Cerebellar cortex (tissue), 1 donor: ENCODE measurements at regions not wholly inside any gene's neighbourhood (a gene's known extent, or its start where the extent isn't known, plus 50 kb on each side); places are given as distances from the start of the nearest gene placed in this dataset.

ENCODE experiments used
- DNase-seq: peaks from one replicate; pipeline ENCODE4 v3.0.0-alpha.2; 2015; ENCODE audit warnings: low spot score

DNA sequence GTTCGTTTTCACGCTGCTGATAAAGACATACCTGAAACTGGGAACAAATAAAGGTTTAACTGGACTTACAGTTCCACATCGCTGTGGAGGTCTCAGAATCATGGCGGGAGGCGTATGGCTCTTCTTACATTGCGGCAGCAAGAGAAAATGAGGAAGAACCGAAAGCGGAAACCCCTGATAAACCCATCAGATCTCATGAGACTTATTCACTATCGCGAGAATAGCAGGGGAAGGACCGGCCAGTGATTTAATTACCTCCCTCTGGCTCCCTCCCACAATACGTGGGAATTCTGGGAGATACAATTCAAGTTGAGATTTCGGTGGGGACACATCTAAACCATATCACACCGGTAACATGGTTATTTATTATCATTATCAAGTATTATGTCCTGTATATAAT lies 2204.5 kb downstream of the ARAP2 start:
- no peak for DNase-seq

- DNase-seq = peak; percentile 6
These were observed 2201.2 kb downstream of the ARAP2 start for GRCh38 chr4:34043131-34043530.

DNA sequence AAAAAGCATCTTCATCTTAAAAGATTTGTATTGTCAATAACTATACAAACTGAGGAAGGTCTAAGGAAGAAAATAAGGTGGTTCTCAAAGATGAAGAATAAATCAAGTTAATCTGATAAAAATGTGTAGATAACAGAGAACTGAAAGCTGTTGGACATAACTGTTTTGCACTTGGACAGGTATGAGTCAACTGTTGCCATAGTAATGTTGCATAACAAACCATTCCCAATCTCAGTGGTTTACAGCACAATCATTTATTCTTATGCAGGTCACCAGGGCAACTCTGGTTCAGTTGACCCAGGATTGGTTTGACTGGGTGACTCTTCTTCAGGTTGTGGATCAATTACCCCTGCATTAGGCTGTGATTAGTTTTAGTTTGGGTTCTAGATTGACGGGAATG lies 2197.7 kb downstream of the ARAP2 start:
- DNase-seq = no peak

DNA sequence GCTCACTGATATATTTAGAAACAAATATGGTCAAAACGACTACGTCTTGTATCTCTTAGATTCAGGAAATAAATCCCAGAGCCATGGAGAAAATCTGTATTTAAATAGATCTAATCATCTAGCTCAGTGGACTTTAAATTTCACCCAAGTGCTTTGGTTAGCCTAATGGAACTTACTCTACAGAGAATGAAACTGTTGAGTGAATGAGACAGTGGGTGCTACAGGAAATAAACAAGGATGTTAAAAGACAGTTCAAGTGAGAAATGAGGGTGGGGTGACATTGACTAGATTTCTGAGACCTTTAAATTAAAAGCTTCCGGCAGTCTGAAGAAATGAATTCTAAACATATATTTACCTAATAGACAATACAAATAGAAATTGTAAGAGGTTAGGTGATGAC lies 2197.0 kb downstream of the ARAP2 start:
- DNase-seq = no peak

GRCh38 chr4:34066126-34066525 lies 2178.2 kb downstream of the ARAP2 start:
- no peak for DNase-seq

DNA sequence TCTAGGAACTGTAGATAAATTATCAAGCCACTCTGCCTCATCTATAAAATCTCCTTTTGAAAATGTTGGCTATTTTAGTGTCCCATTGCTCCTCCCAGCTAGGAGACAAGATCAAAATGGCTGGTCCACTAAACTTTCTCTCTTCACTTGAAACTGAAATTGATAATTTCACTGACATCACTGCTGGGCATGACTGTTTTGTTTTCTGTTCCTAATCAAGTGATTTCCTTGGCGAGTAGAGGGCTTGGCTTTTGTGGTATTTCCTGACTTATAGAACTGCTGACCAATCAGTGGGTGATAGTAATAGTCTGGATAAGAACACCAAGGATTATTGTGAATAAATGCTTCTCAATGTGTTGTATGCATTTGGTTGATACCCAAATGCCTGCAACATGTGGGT lies 2152.9 kb downstream of the ARAP2 start:
- DNase-seq = no peak

DNA sequence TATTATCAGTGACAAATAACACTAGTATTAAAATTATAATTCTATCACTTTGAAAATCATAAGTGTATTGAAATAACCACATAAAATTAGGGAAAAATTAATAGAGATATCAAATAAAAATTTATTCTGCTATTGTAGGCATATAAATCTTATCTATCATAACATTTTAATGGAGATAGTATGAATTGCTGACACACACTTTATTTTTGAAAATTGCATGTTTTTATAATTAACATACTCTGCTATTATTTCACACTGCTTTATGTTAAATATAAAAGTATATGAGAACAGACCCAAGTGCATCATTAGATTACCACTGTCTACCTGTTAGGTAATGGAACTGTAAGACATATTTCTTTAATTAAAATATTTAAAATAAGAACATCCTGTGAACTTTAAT lies 2150.2 kb downstream of the ARAP2 start:
- DNase-seq = no peak

DNA sequence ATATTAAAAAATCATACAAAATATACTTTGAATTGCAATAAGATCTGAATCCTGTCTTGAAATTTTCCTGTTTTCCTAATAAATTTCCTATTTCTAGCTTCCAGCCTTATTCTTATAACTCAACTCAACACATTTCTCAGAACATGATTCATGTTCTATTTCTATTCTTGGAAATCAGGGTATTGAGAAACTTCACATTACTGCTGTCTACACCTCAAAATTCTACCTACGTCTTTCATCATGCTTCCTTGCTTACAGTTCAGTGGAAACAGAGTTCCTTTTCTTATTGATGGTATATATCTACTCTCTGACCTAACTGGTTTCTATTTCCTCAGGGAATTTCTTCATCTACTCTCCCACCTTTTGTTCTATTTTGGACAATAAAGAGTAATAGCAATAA lies 2139.0 kb downstream of the ARAP2 start:
- no peak for DNase-seq

GRCh38 chr4:34108391-34108790 lies 2135.9 kb downstream of the ARAP2 start:
- DNase-seq = no peak

DNA sequence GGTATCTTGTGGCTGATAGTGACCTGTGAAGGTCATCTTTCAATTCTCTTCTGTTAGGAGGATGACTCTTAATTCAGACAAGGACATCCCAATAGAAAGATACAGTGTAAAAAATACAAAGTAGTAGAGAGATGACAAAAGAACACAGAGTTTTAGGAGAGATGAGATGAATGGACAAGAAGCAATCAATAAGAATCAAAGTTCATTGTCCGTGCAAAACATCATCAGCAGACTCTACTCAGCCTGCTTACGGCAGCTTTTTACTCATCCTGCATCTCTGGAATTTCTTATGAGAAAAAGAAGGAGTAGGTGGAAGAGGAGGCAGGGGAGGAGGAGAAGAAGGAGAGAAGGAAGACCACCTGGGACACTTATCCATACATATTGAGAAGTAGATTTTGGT lies 2131.7 kb downstream of the ARAP2 start:
- DNase-seq = no peak

- no peak for DNase-seq
These were observed 2105.9 kb downstream of the ARAP2 start for GRCh38 chr4:34138385-34138784.

GRCh38 chr4:34139346-34139745 lies 2105.0 kb downstream of the ARAP2 start:
- DNase-seq = no peak

- DNase-seq = no peak
These were observed 2095.9 kb downstream of the ARAP2 start for GRCh38 chr4:34148322-34148908.

- no peak for DNase-seq
These were observed 2086.8 kb downstream of the ARAP2 start for GRCh38 chr4:34157547-34157946.

- no peak for DNase-seq
These were observed 2085.4 kb downstream of the ARAP2 start for GRCh38 chr4:34158878-34159277.

DNA sequence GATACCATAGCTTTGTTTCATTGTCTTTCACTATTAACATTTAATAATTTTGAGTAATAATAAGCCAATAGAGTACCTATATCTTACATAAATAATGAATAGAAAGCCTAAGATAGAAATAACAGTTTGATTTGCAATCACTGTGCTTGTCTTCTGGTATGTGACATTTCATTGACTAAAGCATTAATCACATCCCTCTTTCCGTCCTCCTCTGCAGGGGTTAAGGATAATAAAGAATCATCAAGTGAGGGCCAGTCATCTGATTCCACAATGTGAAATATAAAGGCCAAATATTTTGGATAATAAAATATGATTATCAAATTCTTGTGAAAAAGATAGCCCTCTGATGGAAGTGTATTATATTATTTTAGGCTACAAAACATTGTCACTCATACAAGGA lies 2073.4 kb downstream of the ARAP2 start:
- DNase-seq = no peak

GRCh38 chr4:34176609-34177008 lies 2067.7 kb downstream of the ARAP2 start:
- no peak for DNase-seq

- DNase-seq = no peak
These were observed 2065.8 kb downstream of the ARAP2 start for GRCh38 chr4:34178476-34178875.

DNA sequence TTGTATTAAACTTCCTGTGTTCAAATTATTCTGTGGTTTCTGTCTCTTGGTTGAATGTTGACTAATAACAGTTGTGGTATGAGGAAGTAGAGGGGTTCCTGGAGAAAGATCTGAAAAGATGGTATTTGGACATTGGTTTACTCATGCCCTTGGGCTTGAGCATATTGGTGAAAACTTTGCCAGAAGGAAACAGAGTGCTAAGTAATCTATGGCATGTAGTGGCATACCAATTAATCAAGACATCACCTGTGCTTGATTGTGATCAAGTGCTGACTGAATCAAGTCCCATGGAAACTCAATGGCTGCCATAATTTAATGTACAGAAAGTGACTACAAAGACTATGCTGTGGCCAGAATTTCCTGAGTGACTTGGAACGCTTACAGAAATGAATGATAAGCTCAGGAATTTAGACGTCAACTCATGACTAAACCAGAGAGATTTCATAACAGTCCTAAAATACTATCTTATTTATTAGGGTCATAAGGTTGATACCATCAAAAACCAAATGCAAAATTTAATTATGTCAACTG lies 2062.9 kb downstream of the ARAP2 start:
- no peak for DNase-seq

DNA sequence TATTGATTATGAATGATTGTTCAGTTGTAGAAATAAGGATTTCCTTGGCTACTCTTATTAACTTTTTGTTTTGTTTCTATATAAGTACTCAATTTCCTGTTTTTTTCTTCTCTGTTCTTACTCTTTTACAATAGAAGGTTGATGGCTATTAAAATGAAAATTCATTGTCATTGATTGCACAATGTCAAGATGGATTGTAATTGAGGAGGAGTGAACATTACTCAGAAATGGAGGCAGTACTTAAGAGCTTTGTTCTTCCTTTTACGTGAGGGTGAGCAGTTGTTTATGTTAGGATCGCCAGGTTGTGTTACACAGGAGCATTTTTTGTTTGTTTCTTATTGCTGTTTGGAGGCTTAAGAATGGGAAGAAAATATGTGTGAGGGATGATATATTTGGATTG lies 2062.4 kb downstream of the ARAP2 start:
- no peak for DNase-seq

GRCh38 chr4:34182306-34182705 lies 2062.0 kb downstream of the ARAP2 start:
- no peak for DNase-seq

- DNase-seq = no peak
These were observed 2060.4 kb downstream of the ARAP2 start for GRCh38 chr4:34183926-34184325.

DNA sequence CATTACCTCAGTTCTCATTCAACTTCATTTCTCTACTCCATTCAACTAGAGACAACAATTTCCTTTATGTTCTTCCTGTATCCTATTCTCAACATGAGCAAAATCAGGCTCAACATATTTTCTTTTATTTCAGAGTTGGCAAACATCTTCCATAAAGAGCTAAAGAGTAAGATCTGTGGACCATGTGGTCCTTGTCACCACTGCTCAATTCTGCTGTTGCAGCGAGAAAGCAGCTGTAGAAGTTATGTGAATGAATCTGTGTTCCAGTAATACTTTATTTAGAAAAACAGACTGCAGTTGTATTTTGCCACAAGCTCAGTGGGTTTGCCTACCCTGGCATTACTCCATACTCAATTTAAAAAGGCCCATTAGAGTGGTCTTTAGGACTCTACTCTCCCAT lies 2057.3 kb downstream of the ARAP2 start:
- DNase-seq = no peak

DNA sequence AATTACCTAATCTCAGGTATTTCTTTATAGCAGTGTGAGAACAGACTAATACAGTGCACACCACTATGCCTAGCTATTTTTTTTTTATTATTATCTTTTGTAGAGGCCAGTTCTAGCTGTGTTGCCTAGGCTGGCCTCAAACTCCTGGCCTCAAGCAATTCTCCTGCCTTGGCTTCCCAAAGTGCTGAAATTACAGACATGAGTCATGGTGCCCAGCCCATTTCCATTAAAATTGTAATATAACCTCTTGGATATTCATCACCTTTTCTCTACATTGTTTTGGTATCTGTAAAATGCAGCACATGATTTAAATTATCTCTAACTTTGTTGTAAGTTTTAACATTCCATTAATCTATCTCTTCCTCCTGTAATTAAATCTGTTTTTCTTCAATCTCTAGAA lies 2052.9 kb downstream of the ARAP2 start:
- DNase-seq = no peak
